ENCODE measurements at regions not wholly inside any gene's neighbourhood (a gene's known extent, or its start where the extent isn't known, plus 50 kb on each side); places are given as distances from the start of the nearest gene placed in this dataset.
"Not testable (repeated sequence)": the region's sequence is repeated elsewhere in the genome, so short reads cannot be mapped to it uniquely, and the experiment has no call there.

GRCh38 chr9:82052081-82052480 is 63.5 kb downstream of the SPATA31D1 start:
- TF ChIP-seq, protein P1, sequence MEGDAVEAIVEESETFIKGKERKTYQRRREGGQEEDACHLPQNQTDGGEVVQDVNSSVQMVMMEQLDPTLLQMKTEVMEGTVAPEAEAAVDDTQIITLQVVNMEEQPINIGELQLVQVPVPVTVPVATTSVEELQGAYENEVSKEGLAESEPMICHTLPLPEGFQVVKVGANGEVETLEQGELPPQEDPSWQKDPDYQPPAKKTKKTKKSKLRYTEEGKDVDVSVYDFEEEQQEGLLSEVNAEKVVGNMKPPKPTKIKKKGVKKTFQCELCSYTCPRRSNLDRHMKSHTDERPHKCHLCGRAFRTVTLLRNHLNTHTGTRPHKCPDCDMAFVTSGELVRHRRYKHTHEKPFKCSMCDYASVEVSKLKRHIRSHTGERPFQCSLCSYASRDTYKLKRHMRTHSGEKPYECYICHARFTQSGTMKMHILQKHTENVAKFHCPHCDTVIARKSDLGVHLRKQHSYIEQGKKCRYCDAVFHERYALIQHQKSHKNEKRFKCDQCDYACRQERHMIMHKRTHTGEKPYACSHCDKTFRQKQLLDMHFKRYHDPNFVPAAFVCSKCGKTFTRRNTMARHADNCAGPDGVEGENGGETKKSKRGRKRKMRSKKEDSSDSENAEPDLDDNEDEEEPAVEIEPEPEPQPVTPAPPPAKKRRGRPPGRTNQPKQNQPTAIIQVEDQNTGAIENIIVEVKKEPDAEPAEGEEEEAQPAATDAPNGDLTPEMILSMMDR (IDR thresholded peaks at IDR 0.05; ENCODE audit: extremely low read depth, missing control alignments) = no peak
- DNase-seq (ENCODE audit: low spot score) = no peak

GRCh38 chr9:82054264-82055015 is 65.9 kb downstream of the SPATA31D1 start:
- DNase-seq (ENCODE audit: low spot score) = no peak
- TF ChIP-seq, protein P1 (IDR thresholded peaks at IDR 0.05; ENCODE audit: extremely low read depth, missing control alignments) = no peak

GRCh38 chr9:82057805-82058204 is 69.2 kb downstream of the SPATA31D1 start:
- TF ChIP-seq, protein P1 (IDR thresholded peaks at IDR 0.05; ENCODE audit: extremely low read depth, missing control alignments) = no peak
- no peak for DNase-seq (ENCODE audit: low spot score)

GRCh38 chr9:82061801-82062200 is 73.2 kb downstream of the SPATA31D1 start:
- DNase-seq (ENCODE audit: low spot score) = not testable (repeated sequence)

DNA sequence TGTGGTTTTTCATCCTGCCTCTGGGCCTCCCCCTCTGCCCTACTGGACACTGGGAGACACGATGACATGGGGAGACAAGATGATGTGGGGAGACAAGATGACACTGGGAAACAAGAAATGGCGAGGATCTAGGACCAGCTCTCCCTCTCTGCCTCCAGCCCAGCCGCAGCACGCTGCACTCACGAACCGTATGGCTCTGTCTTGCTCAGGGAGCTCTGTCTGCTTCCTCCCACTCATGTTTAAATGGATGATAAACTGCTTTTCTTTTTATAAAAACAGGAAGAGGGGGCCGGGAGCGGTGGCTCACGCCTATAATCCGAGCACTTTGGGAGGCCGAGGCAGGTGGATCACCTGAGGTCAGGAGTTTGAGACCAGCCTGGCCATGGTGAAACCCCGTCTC is 73.7 kb downstream of the SPATA31D1 start:
- DNase-seq (ENCODE audit: low spot score) = no peak

DNA sequence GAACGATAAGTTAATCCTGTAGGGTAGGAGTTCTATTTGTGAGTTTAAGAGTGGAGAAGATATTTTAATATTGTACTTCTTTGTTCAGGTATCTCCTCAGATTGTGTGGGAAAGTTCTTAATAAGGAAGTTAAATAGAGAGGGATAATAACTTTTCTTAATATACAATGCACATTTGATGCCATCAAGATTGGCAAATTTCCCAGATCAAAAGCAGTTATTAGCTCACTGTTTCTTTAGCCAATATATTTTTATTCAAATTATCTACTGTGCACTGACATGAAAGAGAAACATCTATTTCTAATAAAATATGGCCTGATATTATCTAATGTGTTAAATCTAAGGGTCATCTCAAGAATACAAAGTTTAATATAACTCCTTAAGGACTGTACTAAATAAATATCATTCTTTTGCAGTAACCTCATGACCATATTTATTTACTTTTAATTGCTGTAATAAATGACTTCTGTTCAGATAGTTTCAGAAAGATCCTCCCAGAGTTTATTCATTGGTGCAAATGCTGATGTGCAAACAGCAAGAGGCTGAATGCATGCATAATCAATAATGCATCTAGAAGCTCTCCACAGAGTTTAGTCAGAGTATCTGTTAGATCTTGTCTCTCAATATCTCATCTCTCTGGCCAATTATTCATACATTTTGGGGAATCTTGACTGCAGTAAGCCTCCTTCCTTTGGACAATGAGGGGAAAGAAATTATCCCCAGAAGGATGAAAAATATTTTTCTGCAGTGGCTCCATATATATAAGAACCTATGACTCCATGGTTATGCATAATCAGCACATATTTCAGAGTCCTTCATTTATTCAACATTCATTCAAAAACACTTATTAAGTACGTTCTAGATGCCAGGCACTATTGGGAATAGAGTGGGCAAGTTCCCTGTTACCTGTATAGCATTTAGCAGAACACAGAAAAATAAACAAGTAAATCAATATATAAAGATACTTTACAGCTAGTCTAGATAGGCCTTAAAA is 85.3 kb downstream of the SPATA31D1 start:
- TF ChIP-seq, protein P1 (IDR thresholded peaks at IDR 0.05; ENCODE audit: extremely low read depth, missing control alignments) = no peak
- DNase-seq (ENCODE audit: low spot score) = no peak

More for the DNA sequence above, 73.7 kb downstream of the SPATA31D1 start:
- TF ChIP-seq, protein P1 (IDR thresholded peaks at IDR 0.05; ENCODE audit: extremely low read depth, missing control alignments) = no peak

DNA sequence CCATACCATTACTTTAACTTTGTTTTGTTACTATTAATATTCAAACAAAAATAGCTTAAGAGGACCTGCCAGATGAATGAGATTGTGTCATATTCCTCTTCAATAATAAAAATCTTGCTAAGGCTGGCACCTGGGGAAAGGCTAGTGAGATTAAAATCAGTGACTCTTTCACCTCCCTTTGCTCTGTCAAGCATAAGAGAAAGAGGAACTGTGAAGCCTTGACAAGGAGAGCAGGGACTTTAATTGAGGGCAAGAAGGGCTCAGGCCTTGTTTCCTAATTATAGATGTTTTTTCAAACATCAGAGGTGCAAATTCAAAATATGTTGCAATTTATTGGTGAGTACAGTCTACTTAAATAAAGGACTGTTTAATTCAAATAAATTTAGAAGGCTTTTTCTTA is 91.7 kb downstream of the SPATA31D1 start:
- TF ChIP-seq, protein P1 (IDR thresholded peaks at IDR 0.05; ENCODE audit: extremely low read depth, missing control alignments) = no peak
- DNase-seq (ENCODE audit: low spot score) = no peak

All from GM20000 (cell line).